ENCODE measurements at regions not wholly inside any gene's neighbourhood (a gene's known extent, or its start where the extent isn't known, plus 50 kb on each side); places are given as distances from the start of the nearest gene placed in this dataset.

GRCh38 chr5:6166698-6167394 is 211.5 kb downstream of the MED10 start:
- Histone ChIP-seq H3K27me3 (ENCODE audit: control insufficient read depth in 1 of 2, insufficient read depth in 2 of 2, low read length in 2 of 2) (peaks cover 2 to 4% of the 10 kb centered on the region in 2 donors), H3K9ac (ENCODE audit: low read length in 2 of 2) (no peak overlapping the region), H3K36me3 (ENCODE audit: control insufficient read depth in 2 of 2, insufficient read depth in 2 of 2, low read length in 2 of 2) (no peaks in the 10 kb centered on the region), H3K4me3 (ENCODE audit: low read length in 2 of 2) (no peak overlapping the region), H3K9me3 (ENCODE audit: control insufficient read depth in 2 of 2, low read length in 2 of 2) (no peaks in the 10 kb centered on the region), H3K4me1 (ENCODE audit: control insufficient read depth, insufficient read depth, low read length) (no peaks in the 10 kb centered on the region), H3K27ac (ENCODE audit: low read length) (no peak overlapping the region)

GRCh38 chr5:6163913-6164312 is 214.4 kb downstream of the MED10 start:
- Histone ChIP-seq H3K9ac (ENCODE audit: low read length in 2 of 2) (no peak overlapping the region), H3K4me1 (ENCODE audit: control insufficient read depth, insufficient read depth, low read length) (no peaks in the 10 kb centered on the region), H3K4me3 (ENCODE audit: low read length in 2 of 2) (no peak overlapping the region), H3K9me3 (ENCODE audit: control insufficient read depth in 2 of 2, low read length in 2 of 2) (no peaks in the 10 kb centered on the region), H3K27ac (ENCODE audit: low read length) (no peak overlapping the region), H3K36me3 (ENCODE audit: control insufficient read depth in 2 of 2, insufficient read depth in 2 of 2, low read length in 2 of 2) (no peaks in the 10 kb centered on the region), H3K27me3 (ENCODE audit: control insufficient read depth in 1 of 2, insufficient read depth in 2 of 2, low read length in 2 of 2) (peaks cover 2 to 4% of the 10 kb centered on the region in 2 donors)

- Histone ChIP-seq H3K9ac (ENCODE audit: low read length in 2 of 2) (no peak overlapping the region), H3K27me3 (ENCODE audit: control insufficient read depth in 1 of 2, insufficient read depth in 2 of 2, low read length in 2 of 2) (peaks cover 2 to 4% of the 10 kb centered on the region in 2 donors), H3K36me3 (ENCODE audit: control insufficient read depth in 2 of 2, insufficient read depth in 2 of 2, low read length in 2 of 2) (no peaks in the 10 kb centered on the region), H3K27ac (ENCODE audit: low read length) (no peak overlapping the region), H3K4me3 (ENCODE audit: low read length in 2 of 2) (no peak overlapping the region), H3K4me1 (ENCODE audit: control insufficient read depth, insufficient read depth, low read length) (no peaks in the 10 kb centered on the region), H3K9me3 (ENCODE audit: control insufficient read depth in 2 of 2, low read length in 2 of 2) (no peaks in the 10 kb centered on the region)
Measured at GRCh38 chr5:6162175-6162574, 216.2 kb downstream of the MED10 start.

- Histone ChIP-seq H3K4me1 (ENCODE audit: control insufficient read depth, insufficient read depth, low read length) (no peaks in the 10 kb centered on the region), H3K36me3 (ENCODE audit: control insufficient read depth in 2 of 2, insufficient read depth in 2 of 2, low read length in 2 of 2) (no peaks in the 10 kb centered on the region), H3K27ac (ENCODE audit: low read length) (no peak overlapping the region), H3K9ac (ENCODE audit: low read length in 2 of 2) (no peak overlapping the region), H3K9me3 (ENCODE audit: control insufficient read depth in 2 of 2, low read length in 2 of 2) (peaks cover 0 to 2% of the 10 kb centered on the region in 2 donors), H3K27me3 (ENCODE audit: control insufficient read depth in 1 of 2, insufficient read depth in 2 of 2, low read length in 2 of 2) (peaks cover 0 to 4% of the 10 kb centered on the region in 2 donors), H3K4me3 (ENCODE audit: low read length in 2 of 2) (no peak overlapping the region)
Measured at GRCh38 chr5:6161257-6161656, 217.1 kb downstream of the MED10 start.

GRCh38 chr5:6159832-6160430 is 218.4 kb downstream of the MED10 start:
- Histone ChIP-seq H3K9me3 (ENCODE audit: control insufficient read depth in 2 of 2, low read length in 2 of 2) (peaks cover 0 to 2% of the 10 kb centered on the region in 2 donors), H3K9ac (ENCODE audit: low read length in 2 of 2) (no peak overlapping the region), H3K36me3 (ENCODE audit: control insufficient read depth in 2 of 2, insufficient read depth in 2 of 2, low read length in 2 of 2) (no peaks in the 10 kb centered on the region), H3K4me3 (ENCODE audit: low read length in 2 of 2) (no peak overlapping the region), H3K27ac (ENCODE audit: low read length) (no peak overlapping the region), H3K27me3 (ENCODE audit: control insufficient read depth in 1 of 2, insufficient read depth in 2 of 2, low read length in 2 of 2) (peaks cover 0 to 2% of the 10 kb centered on the region in 2 donors), H3K4me1 (ENCODE audit: control insufficient read depth, insufficient read depth, low read length) (no peaks in the 10 kb centered on the region)

GRCh38 chr5:6158974-6159831 is 219.1 kb downstream of the MED10 start:
- H3K4me3 ChIP-seq (ENCODE audit: low read length in 2 of 2): no peak overlapping the region
- no peak overlapping the region for H3K27ac ChIP-seq (ENCODE audit: low read length)
- peaks cover 0 to 2% of the 10 kb centered on the region in 2 donors for H3K9me3 ChIP-seq (ENCODE audit: control insufficient read depth in 2 of 2, low read length in 2 of 2)
- H3K27me3 ChIP-seq (ENCODE audit: control insufficient read depth in 1 of 2, insufficient read depth in 2 of 2, low read length in 2 of 2): no peaks in the 10 kb centered on the region
- no peaks in the 10 kb centered on the region for H3K36me3 ChIP-seq (ENCODE audit: control insufficient read depth in 2 of 2, insufficient read depth in 2 of 2, low read length in 2 of 2)
- no peak overlapping the region for H3K9ac ChIP-seq (ENCODE audit: low read length in 2 of 2)
- H3K4me1 ChIP-seq (ENCODE audit: control insufficient read depth, insufficient read depth, low read length): no peaks in the 10 kb centered on the region

GRCh38 chr5:6154216-6154615 is 224.1 kb downstream of the MED10 start:
- Histone ChIP-seq H3K9ac (ENCODE audit: low read length in 2 of 2) (no peak overlapping the region), H3K36me3 (ENCODE audit: control insufficient read depth in 2 of 2, insufficient read depth in 2 of 2, low read length in 2 of 2) (no peaks in the 10 kb centered on the region), H3K27me3 (ENCODE audit: control insufficient read depth in 1 of 2, insufficient read depth in 2 of 2, low read length in 2 of 2) (no peaks in the 10 kb centered on the region), H3K4me1 (ENCODE audit: control insufficient read depth, insufficient read depth, low read length) (no peaks in the 10 kb centered on the region), H3K4me3 (ENCODE audit: low read length in 2 of 2) (no peak overlapping the region), H3K9me3 (ENCODE audit: control insufficient read depth in 2 of 2, low read length in 2 of 2) (peaks cover 0 to 2% of the 10 kb centered on the region in 2 donors), H3K27ac (ENCODE audit: low read length) (no peak overlapping the region)

- Histone ChIP-seq H3K9ac (ENCODE audit: low read length in 2 of 2) (no peak overlapping the region), H3K4me3 (ENCODE audit: low read length in 2 of 2) (no peak overlapping the region), H3K36me3 (ENCODE audit: control insufficient read depth in 2 of 2, insufficient read depth in 2 of 2, low read length in 2 of 2) (no peaks in the 10 kb centered on the region), H3K27me3 (ENCODE audit: control insufficient read depth in 1 of 2, insufficient read depth in 2 of 2, low read length in 2 of 2) (no peaks in the 10 kb centered on the region), H3K4me1 (ENCODE audit: control insufficient read depth, insufficient read depth, low read length) (no peaks in the 10 kb centered on the region), H3K9me3 (ENCODE audit: control insufficient read depth in 2 of 2, low read length in 2 of 2) (no peaks in the 10 kb centered on the region), H3K27ac (ENCODE audit: low read length) (no peak overlapping the region)
Measured at GRCh38 chr5:6146271-6146670, 232.1 kb downstream of the MED10 start.

- Histone ChIP-seq H3K27ac (ENCODE audit: low read length) (no peak overlapping the region), H3K27me3 (ENCODE audit: control insufficient read depth in 1 of 2, insufficient read depth in 2 of 2, low read length in 2 of 2) (no peaks in the 10 kb centered on the region), H3K4me1 (ENCODE audit: control insufficient read depth, insufficient read depth, low read length) (no peaks in the 10 kb centered on the region), H3K4me3 (ENCODE audit: low read length in 2 of 2) (no peak overlapping the region), H3K9ac (ENCODE audit: low read length in 2 of 2) (no peak overlapping the region), H3K9me3 (ENCODE audit: control insufficient read depth in 2 of 2, low read length in 2 of 2) (no peaks in the 10 kb centered on the region), H3K36me3 (ENCODE audit: control insufficient read depth in 2 of 2, insufficient read depth in 2 of 2, low read length in 2 of 2) (no peaks in the 10 kb centered on the region)
Measured at GRCh38 chr5:6145616-6146237, 232.6 kb downstream of the MED10 start.

- Histone ChIP-seq H3K27me3 (ENCODE audit: control insufficient read depth in 1 of 2, insufficient read depth in 2 of 2, low read length in 2 of 2) (no peaks in the 10 kb centered on the region), H3K27ac (ENCODE audit: low read length) (no peak overlapping the region), H3K4me1 (ENCODE audit: control insufficient read depth, insufficient read depth, low read length) (no peaks in the 10 kb centered on the region), H3K9me3 (ENCODE audit: control insufficient read depth in 2 of 2, low read length in 2 of 2) (no peaks in the 10 kb centered on the region), H3K36me3 (ENCODE audit: control insufficient read depth in 2 of 2, insufficient read depth in 2 of 2, low read length in 2 of 2) (no peaks in the 10 kb centered on the region), H3K9ac (ENCODE audit: low read length in 2 of 2) (no peak overlapping the region), H3K4me3 (ENCODE audit: low read length in 2 of 2) (no peak overlapping the region)
Measured at GRCh38 chr5:6143523-6143922, 234.8 kb downstream of the MED10 start.

Measured in stomach smooth muscle (tissue), 2 donors.